Psoas muscle (tissue), 7 donors: ENCODE measurements at regions not wholly inside any gene's neighbourhood (a gene's known extent, or its start where the extent isn't known, plus 50 kb on each side); places are given as distances from the start of the nearest gene placed in this dataset.

ENCODE experiments used
- ATAC-seq, 4 donors: fragments of 200-7000 bp; cut with Tn5 transposase; one replicate each; pipeline ENCODE4 v1.9.1; 2020; ENCODE audit warnings: moderate library complexity in 3 of 4, mild to moderate bottlenecking in 2 of 4
- DNase-seq, 2 donors: peaks; one replicate each; pipeline ENCODE4 v3.0.0-alpha.2; 2020
- H3K27ac ChIP-seq: fragments of 200-600 bp; one replicate; pipeline ENCODE4 v1.8.0; 2022
- H3K27me3 ChIP-seq, 3 donors: fragments of 200-600 bp in 1 of 3; one replicate each; pipeline versions ENCODE4 v1.6.1 to v1.8.0; 2013 to 2022; ENCODE audit warnings: low read length in 2 of 3, mild to moderate bottlenecking in 2 of 3, moderate library complexity in 1 of 3; ENCODE audit not compliant: insufficient read depth in 3 of 3
- H3K36me3 ChIP-seq, 2 donors: fragments of 200-600 bp in 1 of 2; one replicate each; pipeline versions ENCODE4 v1.6.1 to v1.8.0; 2013 to 2022; ENCODE audit warnings: low read depth in 1 of 2, mild to moderate bottlenecking in 1 of 2, moderate library complexity in 1 of 2; ENCODE audit not compliant: insufficient read depth in 1 of 2
- H3K4me1 ChIP-seq: fragments of 200-600 bp; one replicate; pipeline ENCODE4 v1.8.0; 2022
- H3K4me3 ChIP-seq: fragments of 200-600 bp; one replicate; pipeline ENCODE4 v1.8.0; 2022; ENCODE audit warnings: mild to moderate bottlenecking
- H3K9me3 ChIP-seq: fragments of 200-600 bp; one replicate; pipeline ENCODE4 v1.8.0; 2022
- WGBS, 3 donors: extraction: QIAGEN DNeasy Blood & Tissue Kit; methylation state at CpG; one replicate each; pipeline versions ENCODE4 v1.1.6 to v1.1.7; 2013; 5-methylcytosine and 5-hydroxymethylcytosine counted together
- intact Hi-C, 2 donors: fragments of 100-400 bp; cut with DNase I; formaldehyde crosslinking; loops; one replicate each; pipeline versions ENCODE4 v1.11.0 to v1.14.2; 2022
- TF ChIP-seq, protein P1 (sequence below): fragments of 200-600 bp; IDR thresholded peaks from one replicate; pipeline ENCODE4 v1.8.0; 2022; ENCODE audit warnings: antibody characterized with exemption
- donor health status: healthy with polysubstance abuse.
- donor health status: DM: no; HTN: no; CAD: no; lungs with moderate emphysema.
- donor health status: Bipolar disorder and iron deficiency.
- donor health status: healthy.
- donor health status: DM: yes; HTN: yes; CAD: no.
- donor health status: DM: no; HTN: no; CAD: no.
- donor health status: DM: yes; HTN: yes; CAD: no.

DNA sequence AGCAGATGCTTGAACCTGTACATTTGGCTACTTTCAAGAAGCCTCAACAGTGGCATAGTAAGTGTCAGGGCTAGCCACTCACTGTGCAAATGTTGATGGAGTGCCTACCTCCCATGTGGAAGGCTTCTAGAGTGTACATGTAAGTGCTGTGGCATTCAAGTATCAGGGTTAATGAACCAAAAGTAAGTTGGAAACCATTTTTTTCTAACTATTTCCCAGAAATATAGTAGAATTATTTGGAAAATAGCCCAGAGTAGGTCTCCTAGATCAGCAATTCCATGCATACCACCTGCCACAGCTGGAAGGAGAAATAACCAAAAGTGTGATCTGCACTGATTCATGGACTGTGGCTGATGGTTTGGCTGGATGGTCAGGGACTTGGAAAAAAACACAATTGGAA lies 53.3 kb downstream of the FOXD1 start:
- no peaks in the 10 kb centered on the region for H3K9me3 ChIP-seq
- TF ChIP-seq, protein P1, sequence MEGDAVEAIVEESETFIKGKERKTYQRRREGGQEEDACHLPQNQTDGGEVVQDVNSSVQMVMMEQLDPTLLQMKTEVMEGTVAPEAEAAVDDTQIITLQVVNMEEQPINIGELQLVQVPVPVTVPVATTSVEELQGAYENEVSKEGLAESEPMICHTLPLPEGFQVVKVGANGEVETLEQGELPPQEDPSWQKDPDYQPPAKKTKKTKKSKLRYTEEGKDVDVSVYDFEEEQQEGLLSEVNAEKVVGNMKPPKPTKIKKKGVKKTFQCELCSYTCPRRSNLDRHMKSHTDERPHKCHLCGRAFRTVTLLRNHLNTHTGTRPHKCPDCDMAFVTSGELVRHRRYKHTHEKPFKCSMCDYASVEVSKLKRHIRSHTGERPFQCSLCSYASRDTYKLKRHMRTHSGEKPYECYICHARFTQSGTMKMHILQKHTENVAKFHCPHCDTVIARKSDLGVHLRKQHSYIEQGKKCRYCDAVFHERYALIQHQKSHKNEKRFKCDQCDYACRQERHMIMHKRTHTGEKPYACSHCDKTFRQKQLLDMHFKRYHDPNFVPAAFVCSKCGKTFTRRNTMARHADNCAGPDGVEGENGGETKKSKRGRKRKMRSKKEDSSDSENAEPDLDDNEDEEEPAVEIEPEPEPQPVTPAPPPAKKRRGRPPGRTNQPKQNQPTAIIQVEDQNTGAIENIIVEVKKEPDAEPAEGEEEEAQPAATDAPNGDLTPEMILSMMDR, result no peak
- no peak overlapping the region for H3K27ac ChIP-seq
- no peak for DNase-seq
- no peak for ATAC-seq
- no peaks in the 10 kb centered on the region for H3K27me3 ChIP-seq
- no peak overlapping the region for H3K4me3 ChIP-seq
- intact Hi-C loops, result no loop called here
- H3K4me1 ChIP-seq, result no peaks in the 10 kb centered on the region
- H3K36me3 ChIP-seq, result no peaks in the 10 kb centered on the region

DNA sequence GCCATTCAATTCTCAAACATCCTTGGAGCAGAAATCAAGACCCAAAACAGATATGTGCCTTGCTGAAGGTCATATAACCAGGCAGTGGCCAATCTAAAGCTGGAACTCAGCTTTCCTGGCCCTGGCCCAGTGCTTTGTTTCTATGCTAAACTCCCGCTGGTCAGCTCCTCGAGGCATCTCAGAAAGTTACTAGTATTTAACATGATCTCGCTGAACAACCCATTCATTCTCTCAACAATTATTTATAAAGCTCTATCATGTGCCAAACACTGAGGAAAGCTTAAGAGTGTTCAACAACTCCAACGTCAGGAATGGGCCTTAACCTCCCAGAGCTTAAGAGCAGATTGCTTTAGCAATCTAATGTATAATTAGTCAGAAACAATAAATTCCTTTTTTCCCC lies 54.0 kb downstream of the FOXD1 start:
- Histone ChIP-seq H3K4me1 (no peaks in the 10 kb centered on the region), H3K36me3 (no peaks in the 10 kb centered on the region), H3K27ac (no peak overlapping the region), H3K9me3 (no peaks in the 10 kb centered on the region), H3K27me3 (no peaks in the 10 kb centered on the region), H3K4me3 (no peak overlapping the region)
- intact Hi-C loops, result no loop called here
- WGBS, 3 donors, result 65 to 70% (median 68%) methylated on average over 4 of the region's 4 CpGs
- TF ChIP-seq, protein P1, result no peak
- no peak for ATAC-seq
- DNase-seq, result no peak

DNA sequence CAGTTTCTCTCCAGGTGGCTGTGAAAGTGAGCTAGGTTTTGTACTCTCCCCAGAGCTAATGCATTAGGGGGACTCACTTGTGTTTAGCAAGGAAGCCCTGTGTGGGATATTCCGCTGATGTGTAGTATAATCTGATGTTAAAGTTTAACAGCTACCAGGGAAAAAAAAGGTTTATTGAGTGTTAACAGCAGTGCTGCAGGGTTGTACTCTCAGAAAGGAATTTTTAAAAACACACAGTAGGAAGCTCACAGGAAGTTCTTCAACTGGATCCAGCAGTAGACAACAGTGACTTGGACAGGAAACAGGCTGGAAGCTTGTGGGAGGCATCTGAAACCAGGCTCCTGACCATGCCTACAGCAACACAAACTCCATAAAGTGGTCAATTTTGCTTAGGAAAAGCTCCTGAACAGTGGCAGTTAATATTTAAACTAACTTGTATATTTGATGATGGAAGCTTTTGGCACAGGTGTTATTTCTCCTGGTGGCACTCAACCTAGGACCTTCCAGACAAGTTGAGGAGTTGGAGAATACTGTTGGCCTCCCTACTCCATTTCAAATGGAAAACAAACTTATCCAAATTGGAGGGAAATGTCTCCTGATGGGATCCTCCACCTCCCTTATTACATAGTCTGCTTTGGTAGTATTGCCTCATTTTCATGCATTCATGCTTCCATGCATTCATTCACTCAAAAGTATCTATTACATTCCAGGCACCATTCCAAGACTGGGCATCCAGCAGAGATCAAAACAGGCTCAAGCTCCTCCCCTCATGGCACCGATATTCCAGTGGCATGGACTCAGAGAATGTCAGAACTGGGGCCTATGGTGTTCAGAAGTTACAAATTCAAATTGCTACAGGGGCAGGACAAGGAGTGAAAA lies 54.7 kb downstream of the FOXD1 start:
- WGBS, 3 donors, result 64 to 74% (median 66%) methylated on average over 2 of the region's 2 CpGs
- H3K27me3 ChIP-seq, result no peaks in the 10 kb centered on the region
- no peak for ATAC-seq
- H3K4me1 ChIP-seq, result no peaks in the 10 kb centered on the region
- no peak overlapping the region for H3K27ac ChIP-seq
- no peak overlapping the region for H3K4me3 ChIP-seq
- H3K36me3 ChIP-seq, result no peaks in the 10 kb centered on the region
- intact Hi-C loops, result no loop called here
- H3K9me3 ChIP-seq, result no peaks in the 10 kb centered on the region
- DNase-seq, result no peak
- TF ChIP-seq, protein P1, result no peak

DNA sequence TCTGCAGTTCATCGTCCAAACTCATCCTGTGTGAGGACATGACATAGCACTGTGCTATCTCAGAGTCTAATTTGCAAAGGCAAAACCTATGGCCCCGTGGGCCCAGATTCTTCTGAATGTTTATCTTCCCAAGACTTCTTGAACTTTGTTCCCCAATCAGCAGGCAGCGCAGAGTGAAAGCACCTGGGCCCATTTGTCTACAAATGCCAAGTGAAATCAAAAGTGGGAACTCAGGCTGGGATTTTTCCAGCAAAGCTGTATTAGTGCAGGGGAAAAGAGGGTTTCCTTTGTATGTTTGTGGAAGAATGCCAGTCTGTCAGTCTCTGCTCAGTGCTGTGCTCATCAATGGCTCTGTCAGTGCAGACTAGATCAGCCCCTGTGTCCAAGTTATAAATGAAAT lies 55.8 kb downstream of the FOXD1 start:
- ATAC-seq, result no peak
- intact Hi-C loops, result no loop called here
- Histone ChIP-seq H3K27ac (no peak overlapping the region), H3K4me3 (no peak overlapping the region), H3K9me3 (no peaks in the 10 kb centered on the region), H3K36me3 (no peaks in the 10 kb centered on the region), H3K27me3 (no peaks in the 10 kb centered on the region), H3K4me1 (no peaks in the 10 kb centered on the region)
- DNase-seq, result no peak
- TF ChIP-seq, protein P1, result no peak
- WGBS, 3 donors, result 51 to 61% (median 54%) methylated on average over 3 of the region's 3 CpGs

DNA sequence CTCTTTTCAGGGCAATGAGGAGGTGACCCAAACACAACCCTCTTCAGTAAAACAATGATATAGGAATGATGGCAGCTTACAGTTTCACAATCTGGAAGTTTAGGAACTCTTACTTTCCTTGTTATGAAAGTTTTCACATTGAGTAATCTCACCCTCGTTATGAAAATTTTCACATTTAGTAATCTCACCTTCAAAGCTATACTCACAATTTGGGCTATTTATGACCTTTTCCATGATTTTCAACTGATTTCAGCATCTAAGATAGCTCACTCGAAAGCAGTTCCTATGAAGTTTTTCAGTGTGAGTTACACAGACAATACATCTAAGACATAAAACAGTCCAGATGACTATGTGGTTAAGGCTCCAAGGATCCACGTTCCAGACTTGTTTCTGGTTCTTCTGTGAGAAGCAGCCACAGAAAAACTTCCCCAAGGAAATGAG lies 57.1 kb downstream of the FOXD1 start:
- ATAC-seq (no peak), DNase-seq (no peak)
- H3K4me3 ChIP-seq, result no peak overlapping the region
- no peaks in the 10 kb centered on the region for H3K36me3 ChIP-seq
- no peaks in the 10 kb centered on the region for H3K9me3 ChIP-seq
- 61 to 75% (median 61%) methylated on average over 3 of the region's 3 CpGs for WGBS, 3 donors
- no peak overlapping the region for H3K27ac ChIP-seq
- no peaks in the 10 kb centered on the region for H3K4me1 ChIP-seq
- TF ChIP-seq, protein P1, result no peak
- intact Hi-C loops, result no loop called here
- peaks cover 0 to 2% (median 0%) of the 10 kb centered on the region in 3 donors for H3K27me3 ChIP-seq
